GM19372 (cell line): ENCODE measurements at regions not wholly inside any gene's neighbourhood (a gene's known extent, or its start where the extent isn't known, plus 50 kb on each side); places are given as distances from the start of the nearest gene placed in this dataset.
"Not testable (repeated sequence)": the region's sequence is repeated elsewhere in the genome, so short reads cannot be mapped to it uniquely, and the experiment has no call there.

ENCODE experiments used
- ATAC-seq: cut with Tn5 transposase; IDR thresholded peaks from one replicate; pipeline ENCODE4 v1.9.1; 2021; ENCODE audit warnings: mild to moderate bottlenecking, low read depth, moderate library complexity; ENCODE audit not compliant: unreplicated experiment

- ATAC-seq: not testable (repeated sequence)
These were observed 161.3 kb upstream of the MSX2 start for GRCh38 chr5:174563040-174563439.

- no peak for ATAC-seq
These were observed 160.5 kb upstream of the MSX2 start for GRCh38 chr5:174563899-174564298.

DNA sequence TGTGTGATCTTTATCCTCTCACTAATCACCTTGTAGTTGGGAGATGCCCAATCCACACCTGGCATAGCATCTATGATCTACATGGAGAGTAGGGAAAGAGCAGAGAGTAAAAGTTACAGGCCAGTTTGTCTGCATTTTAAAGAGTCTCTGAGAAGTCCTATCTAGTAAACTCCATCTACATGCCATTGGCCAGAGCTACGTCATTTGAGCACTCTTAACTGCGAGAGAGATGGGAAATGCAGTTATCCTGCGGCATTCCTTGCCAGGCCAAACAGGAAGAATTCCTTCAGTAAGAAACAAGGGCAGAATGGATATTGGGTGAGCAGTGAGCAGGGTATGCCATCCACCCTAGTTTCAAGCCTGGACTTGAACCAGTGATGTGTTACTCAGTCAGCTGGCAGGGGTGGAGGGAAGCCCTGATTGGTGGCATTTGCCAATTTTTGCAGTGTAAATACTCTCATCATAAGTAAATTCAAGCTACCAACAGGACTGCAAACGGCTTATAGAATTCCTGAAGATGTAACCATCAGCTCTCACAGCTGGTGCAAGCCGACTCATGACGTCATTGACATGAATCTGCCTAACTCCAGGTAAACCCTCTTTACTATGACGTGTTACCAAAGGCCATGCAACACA is 156.8 kb upstream of the MSX2 start:
- no peak for ATAC-seq

DNA sequence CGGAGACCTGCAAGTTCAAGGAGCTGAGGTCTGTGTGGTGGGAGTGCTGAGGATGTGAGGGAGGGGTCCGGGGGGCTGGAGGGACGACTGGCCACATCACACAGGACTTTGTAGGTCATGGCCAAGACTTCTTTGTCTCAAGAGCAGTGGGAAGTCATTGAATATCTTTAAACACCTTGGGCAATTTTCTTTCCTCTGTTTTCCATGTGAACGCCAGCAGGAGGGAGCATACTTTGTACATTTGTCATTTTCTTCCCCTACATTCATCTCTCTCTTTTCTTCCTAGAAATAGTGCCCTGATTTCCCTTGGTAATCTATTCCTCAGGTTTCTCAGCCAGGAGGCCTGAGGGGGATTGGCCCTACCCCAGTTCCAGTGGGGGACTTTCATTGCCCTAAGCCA is 153.7 kb upstream of the MSX2 start:
- ATAC-seq: no peak

GRCh38 chr5:174571662-174572397 is 152.6 kb upstream of the MSX2 start:
- ATAC-seq: no peak

GRCh38 chr5:174572591-174572990 is 151.8 kb upstream of the MSX2 start:
- ATAC-seq: no peak

- ATAC-seq: no peak
These were observed 151.0 kb upstream of the MSX2 start for GRCh38 chr5:174573221-174573994.

DNA sequence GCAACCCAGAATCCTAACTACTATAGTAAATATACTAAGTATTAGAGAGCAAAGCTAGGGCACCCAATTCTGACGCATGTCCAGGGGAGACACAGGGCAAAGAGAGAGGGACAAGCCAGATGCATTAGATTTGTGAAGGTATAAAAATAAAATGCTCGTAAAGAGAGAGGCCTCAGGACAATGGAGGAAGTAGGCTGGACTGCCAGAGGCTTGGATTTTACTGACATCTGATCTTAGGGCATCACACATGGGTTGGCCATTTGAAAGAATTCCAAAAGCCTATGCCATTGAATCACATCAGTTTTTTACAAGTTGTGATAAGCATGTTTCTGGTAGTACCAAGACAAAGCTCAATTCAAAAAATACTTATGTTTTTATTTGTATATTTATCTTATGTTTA is 149.3 kb upstream of the MSX2 start:
- no peak for ATAC-seq

GRCh38 chr5:174576042-174576441 is 148.3 kb upstream of the MSX2 start:
- ATAC-seq: no peak

GRCh38 chr5:174581479-174581878 is 142.9 kb upstream of the MSX2 start:
- ATAC-seq: no peak

GRCh38 chr5:174581894-174582293 is 142.5 kb upstream of the MSX2 start:
- ATAC-seq: no peak

DNA sequence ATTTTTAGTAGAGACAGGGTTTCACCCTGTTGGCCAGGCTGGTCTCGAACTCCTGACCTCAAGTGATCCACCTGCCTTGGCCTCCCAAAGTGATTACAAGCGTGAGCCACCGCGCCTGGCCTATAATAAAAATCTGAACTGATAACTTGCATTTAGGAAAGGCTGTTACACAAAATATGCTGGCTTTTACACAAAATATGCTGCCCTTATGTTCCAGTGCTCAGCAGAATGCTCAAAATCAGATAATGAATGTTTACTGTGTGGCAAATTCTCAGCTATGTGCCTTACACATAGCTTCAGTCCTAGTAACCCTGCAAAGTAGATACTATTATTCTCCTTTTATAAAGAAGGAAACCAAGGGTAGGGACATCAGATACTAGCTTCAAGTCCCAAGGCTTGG is 141.3 kb upstream of the MSX2 start:
- no peak for ATAC-seq

- no peak for ATAC-seq
These were observed 138.9 kb upstream of the MSX2 start for GRCh38 chr5:174585472-174585871.

GRCh38 chr5:174586163-174586562 is 138.2 kb upstream of the MSX2 start:
- ATAC-seq: not testable (repeated sequence)

DNA sequence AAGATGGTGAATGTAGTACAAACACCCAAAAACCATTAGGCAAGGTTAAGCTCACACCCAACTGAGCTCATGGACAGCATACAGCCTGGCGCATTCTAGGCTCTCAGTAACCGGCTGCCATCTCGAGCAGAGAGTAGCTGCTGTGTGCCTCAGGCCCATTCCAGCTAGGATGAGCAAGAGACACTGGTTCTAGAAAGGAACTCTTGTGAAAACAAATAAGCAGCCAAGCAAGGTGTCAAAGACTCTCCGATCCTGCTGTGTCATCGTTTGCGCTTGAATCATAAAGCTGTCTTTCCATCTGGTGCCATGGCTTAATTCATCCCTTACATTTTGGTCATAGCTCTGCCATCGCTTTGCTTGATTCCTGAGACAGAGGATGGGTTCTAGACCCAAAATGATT is 135.4 kb upstream of the MSX2 start:
- ATAC-seq: no peak

- no peak for ATAC-seq
These were observed 134.8 kb upstream of the MSX2 start for GRCh38 chr5:174589599-174589998.

DNA sequence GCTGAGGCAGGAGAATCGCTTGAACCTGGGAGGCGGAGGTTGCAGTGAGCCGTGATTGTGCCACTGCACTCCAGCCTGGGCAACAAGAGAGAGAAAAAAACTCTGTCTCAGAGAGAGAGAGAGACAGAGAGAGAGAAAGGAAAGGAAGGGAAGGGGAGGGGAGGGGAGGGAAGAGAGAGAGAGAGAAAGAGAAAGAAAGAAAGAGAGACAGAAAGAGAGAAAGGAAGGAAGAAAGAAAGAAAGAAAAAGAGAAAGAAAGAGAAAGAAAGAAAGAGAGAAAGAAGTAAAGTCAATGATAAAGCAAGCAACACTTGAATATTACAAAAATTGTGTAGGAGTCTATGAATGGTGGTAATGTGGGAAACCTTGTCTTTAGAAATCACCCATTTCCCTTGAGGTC is 133.6 kb upstream of the MSX2 start:
- no peak for ATAC-seq

DNA sequence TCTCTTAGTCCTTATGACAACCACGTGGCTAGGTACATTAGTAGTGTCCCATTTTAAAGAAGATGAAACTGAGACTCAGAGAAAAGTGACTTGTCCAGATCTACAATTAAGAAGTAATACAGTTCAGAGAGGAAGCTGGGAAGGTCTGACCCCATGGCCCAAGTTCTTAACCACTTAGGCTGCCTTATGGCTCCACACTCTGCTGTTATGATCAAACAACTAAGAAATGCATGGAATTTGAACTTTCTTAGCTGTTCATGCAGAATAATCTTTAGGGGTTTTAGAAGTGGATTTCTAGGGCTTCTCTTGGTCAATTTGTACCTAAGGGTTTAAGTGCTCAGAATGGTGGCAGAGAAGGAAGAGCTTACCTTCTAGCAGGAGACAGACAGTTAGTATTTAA is 128.0 kb upstream of the MSX2 start:
- no peak for ATAC-seq

GRCh38 chr5:174599992-174600391 is 124.4 kb upstream of the MSX2 start:
- no peak for ATAC-seq

DNA sequence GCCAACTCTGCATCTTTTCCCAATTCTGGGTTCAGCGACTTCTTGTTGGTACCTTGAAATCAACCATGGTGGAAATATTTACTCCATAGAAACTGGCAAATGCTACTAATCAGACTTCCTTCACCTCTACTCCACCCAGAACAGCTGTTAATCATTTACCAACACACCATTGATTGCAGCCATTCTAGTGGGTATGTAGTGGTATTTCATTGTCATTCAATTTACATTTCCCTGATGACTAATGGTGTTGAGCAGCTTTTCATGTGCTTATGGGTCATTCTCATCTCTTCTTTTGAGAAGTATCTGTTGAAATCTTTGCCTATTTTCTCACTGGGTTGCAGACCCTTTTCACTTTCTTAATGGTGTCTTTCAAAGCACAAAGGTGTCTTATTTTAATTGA is 122.4 kb upstream of the MSX2 start:
- no peak for ATAC-seq

DNA sequence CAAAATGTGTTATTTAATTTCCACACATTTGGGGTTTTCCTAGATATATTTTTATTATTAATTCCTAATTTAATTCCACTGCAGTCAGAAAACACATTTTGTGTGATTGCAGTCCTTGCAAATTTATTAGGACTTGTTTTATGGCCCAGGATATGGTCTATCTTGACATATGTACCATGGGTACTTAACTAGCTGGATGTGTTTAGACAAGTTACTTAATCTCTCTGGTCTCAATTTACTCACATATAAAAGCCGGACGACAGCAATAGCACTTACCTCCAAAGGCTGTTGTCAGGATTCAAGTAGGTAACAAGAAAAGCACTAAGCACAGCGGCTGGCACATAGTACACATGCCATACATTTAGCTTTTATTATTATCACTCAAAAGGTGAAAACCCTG is 118.2 kb upstream of the MSX2 start:
- ATAC-seq: no peak

- ATAC-seq: no peak
These were observed 117.7 kb upstream of the MSX2 start for GRCh38 chr5:174606646-174607045.
